Heart left ventricle (tissue), 13 donors: ENCODE measurements at regions not wholly inside any gene's neighbourhood (a gene's known extent, or its start where the extent isn't known, plus 50 kb on each side); places are given as distances from the start of the nearest gene placed in this dataset.

Experiments
- POLR2A ChIP-seq, 2 donors: fragments of 450-650 bp; IDR thresholded peaks; one replicate each; pipeline ENCODE4 v1.6.1; 2017; ENCODE audit warnings: antibody characterized with exemption in 2 of 2, mild to moderate bottlenecking in 2 of 2, moderate library complexity in 2 of 2
- TF ChIP-seq, protein P1 (sequence below), 12 donors: fragments of 200-600 bp; sonication (generic) in 4 of 12; IDR thresholded peaks; one replicate each; pipeline versions ENCODE4 v1.5.0 to v1.8.0; 2018 to 2022; ENCODE audit warnings: antibody characterized with exemption in 12 of 12, mild to moderate bottlenecking in 5 of 12
- donor health status: ischemic (EF 13 %, LVEDD 7.1; RV severe dilation, severe dysfunction).
- donor health status: DM: no; HTN: yes; CAD: no.
- donor health status: DM: no; HTN: no; CAD: no.
- donor health status: ischemic (EF 25% LVEDD 6.9; RV normal size, moderate dysfunction).
- donor health status: ischemic (EF 25% LVEDD 5.7; RV mildly dilated, moderate dysfunction).
- donor health status: ischemic (EF 35%, LVEDD 5.7; RV mildly dilated, moderate dysfunction).
- donor health status: nonischemic (EF 11% LVEDD 7.7; RV severe dilation, severe dysfunction).
- donor health status: DM: yes; HTN: yes; CAD: no.
- donor health status: PGD.
- donor health status: ischemic (EF 29% LVEDD 5.4; RV normal size, mild dysfunction).
- donor health status: nonischemic (EF 23%, LVEDD 6.1; RV moderate dilation, normal function).

DNA sequence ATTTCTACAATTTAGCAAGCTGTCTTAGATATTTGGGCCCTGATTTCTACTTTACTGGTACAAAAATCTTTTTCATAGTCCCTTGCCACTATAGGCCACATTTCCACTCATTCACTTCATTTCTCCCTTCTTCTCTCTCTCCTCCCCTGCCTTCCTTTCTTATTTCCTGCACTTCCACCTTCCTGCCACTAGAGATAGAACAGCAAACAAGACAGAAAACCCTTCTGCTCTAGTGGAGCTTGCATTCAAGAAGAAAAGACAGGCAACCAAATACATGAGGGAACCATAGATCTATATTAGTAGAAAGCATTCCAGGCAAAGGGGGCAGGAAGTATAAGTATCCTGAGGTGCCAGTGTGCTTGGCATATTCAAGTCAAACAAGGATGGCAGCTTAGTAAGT is 623.5 kb downstream of the FLRT2 start:
- TF ChIP-seq, protein P1, sequence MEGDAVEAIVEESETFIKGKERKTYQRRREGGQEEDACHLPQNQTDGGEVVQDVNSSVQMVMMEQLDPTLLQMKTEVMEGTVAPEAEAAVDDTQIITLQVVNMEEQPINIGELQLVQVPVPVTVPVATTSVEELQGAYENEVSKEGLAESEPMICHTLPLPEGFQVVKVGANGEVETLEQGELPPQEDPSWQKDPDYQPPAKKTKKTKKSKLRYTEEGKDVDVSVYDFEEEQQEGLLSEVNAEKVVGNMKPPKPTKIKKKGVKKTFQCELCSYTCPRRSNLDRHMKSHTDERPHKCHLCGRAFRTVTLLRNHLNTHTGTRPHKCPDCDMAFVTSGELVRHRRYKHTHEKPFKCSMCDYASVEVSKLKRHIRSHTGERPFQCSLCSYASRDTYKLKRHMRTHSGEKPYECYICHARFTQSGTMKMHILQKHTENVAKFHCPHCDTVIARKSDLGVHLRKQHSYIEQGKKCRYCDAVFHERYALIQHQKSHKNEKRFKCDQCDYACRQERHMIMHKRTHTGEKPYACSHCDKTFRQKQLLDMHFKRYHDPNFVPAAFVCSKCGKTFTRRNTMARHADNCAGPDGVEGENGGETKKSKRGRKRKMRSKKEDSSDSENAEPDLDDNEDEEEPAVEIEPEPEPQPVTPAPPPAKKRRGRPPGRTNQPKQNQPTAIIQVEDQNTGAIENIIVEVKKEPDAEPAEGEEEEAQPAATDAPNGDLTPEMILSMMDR (IDR thresholded peaks at IDR 0.05), result peak in 1 of 12 donors; percentile 16
- TF ChIP-seq POLR2A (IDR thresholded peaks at IDR 0.05), result no peak
